HepG2 (cell line): ENCODE measurements at regions not wholly inside any gene's neighbourhood (a gene's known extent, or its start where the extent isn't known, plus 50 kb on each side); places are given as distances from the start of the nearest gene placed in this dataset.

Source experiments
- FOXM1 ChIP-seq: sonication (generic); formaldehyde crosslinking; IDR thresholded peaks from 2 replicates; pipeline ENCODE4 v1.5.0; 2020; ENCODE audit warnings: missing genetic modification reagents
- KAT2B ChIP-seq: fragments of 150-350 bp; IDR thresholded peaks from 2 replicates; pipeline ENCODE4 v1.6.1; 2014; ENCODE audit warnings: low read depth, low read length, borderline replicate concordance
- MIER2 ChIP-seq: IDR thresholded peaks from 2 replicates; pipeline ENCODE4 v1.6.1; 2016; ENCODE audit warnings: missing biosample characterization, missing genetic modification reagents
- NFRKB ChIP-seq: fragments of 450-650 bp; IDR thresholded peaks from 2 replicates; pipeline ENCODE4 v1.6.1; 2017
- NR2F6 ChIP-seq, 2 experiments: IDR thresholded peaks; 2 replicates each; pipeline ENCODE4 v1.6.1; 2016; ENCODE audit warnings: antibody characterized with exemption in 1 of 2, mild to moderate bottlenecking in 1 of 2
- RCOR2 ChIP-seq: IDR thresholded peaks from 2 replicates; pipeline ENCODE4 v1.6.1; 2016; ENCODE audit warnings: missing biosample characterization, missing genetic modification reagents
- RXRA ChIP-seq: sonication (generic); formaldehyde crosslinking; IDR thresholded peaks from 2 replicates; pipeline ENCODE4 v1.5.1; 2020; ENCODE audit warnings: missing genetic modification reagents
- SMARCE1 ChIP-seq: fragments of 450-650 bp; IDR thresholded peaks from 2 replicates; pipeline ENCODE4 v1.6.1; 2017; ENCODE audit warnings: borderline replicate concordance
- STAG1 ChIP-seq: sonication (generic); formaldehyde crosslinking; IDR thresholded peaks from 2 replicates; pipeline ENCODE4 v1.4.0; 2020; ENCODE audit warnings: missing genetic modification reagents
- ZNF207 ChIP-seq: fragments of 450-650 bp; IDR thresholded peaks from 2 replicates; pipeline ENCODE4 v1.6.1; 2016; ENCODE audit warnings: antibody characterized with exemption, borderline replicate concordance
- ZNF547 ChIP-seq: sonication (generic); formaldehyde crosslinking; IDR thresholded peaks from 2 replicates; pipeline ENCODE4 v1.5.1; 2020; ENCODE audit warnings: mild to moderate bottlenecking, missing genetic modification reagents
- ZNF777 ChIP-seq: sonication (generic); formaldehyde crosslinking; IDR thresholded peaks from 2 replicates; pipeline ENCODE4 v1.4.0; 2020; ENCODE audit warnings: missing genetic modification reagents
- ZZZ3 ChIP-seq: sonication (generic); formaldehyde crosslinking; IDR thresholded peaks from 2 replicates; pipeline ENCODE4 v1.4.0; 2020; ENCODE audit warnings: missing genetic modification reagents, mild to moderate bottlenecking, borderline replicate concordance
- TF ChIP-seq, protein P1 (sequence below): fragments of 450-650 bp; IDR thresholded peaks from 2 replicates; pipeline ENCODE4 v1.6.1; 2017
- TF ChIP-seq, protein P2 (sequence below): sonication (generic); formaldehyde crosslinking; IDR thresholded peaks from 2 replicates; pipeline ENCODE4 v1.4.0; 2020; ENCODE audit warnings: missing genetic modification reagents, borderline replicate concordance
- TF ChIP-seq, protein P3 (sequence below): sonication (generic); formaldehyde crosslinking; IDR thresholded peaks from 2 replicates; pipeline ENCODE4 v1.4.0; 2020; ENCODE audit warnings: missing genetic modification reagents
- TF ChIP-seq, protein P4 (sequence below), 2 experiments: sonication (generic) in 1 of 2; formaldehyde crosslinking in 1 of 2; IDR thresholded peaks; 2 replicates each; pipeline versions ENCODE4 v1.5.1 to v1.6.1; 2011 to 2020; ENCODE audit warnings: borderline replicate concordance in 1 of 2, low read depth in 1 of 2, low read length in 1 of 2, mild to moderate bottlenecking in 1 of 2, missing genetic modification reagents in 1 of 2, moderate library complexity in 1 of 2
- TF ChIP-seq, protein P5 (sequence below): IDR thresholded peaks from 2 replicates; pipeline ENCODE4 v1.6.1; 2018; ENCODE audit warnings: missing genetic modification reagents
- TF ChIP-seq, protein P6 (sequence below): sonication (generic); formaldehyde crosslinking; IDR thresholded peaks from 2 replicates; pipeline ENCODE4 v1.4.0; 2020; ENCODE audit warnings: missing genetic modification reagents, borderline replicate concordance
- TF ChIP-seq, protein P7 (sequence below): sonication (generic); formaldehyde crosslinking; IDR thresholded peaks from 2 replicates; pipeline ENCODE4 v1.4.0; 2020; ENCODE audit warnings: missing genetic modification reagents

DNA sequence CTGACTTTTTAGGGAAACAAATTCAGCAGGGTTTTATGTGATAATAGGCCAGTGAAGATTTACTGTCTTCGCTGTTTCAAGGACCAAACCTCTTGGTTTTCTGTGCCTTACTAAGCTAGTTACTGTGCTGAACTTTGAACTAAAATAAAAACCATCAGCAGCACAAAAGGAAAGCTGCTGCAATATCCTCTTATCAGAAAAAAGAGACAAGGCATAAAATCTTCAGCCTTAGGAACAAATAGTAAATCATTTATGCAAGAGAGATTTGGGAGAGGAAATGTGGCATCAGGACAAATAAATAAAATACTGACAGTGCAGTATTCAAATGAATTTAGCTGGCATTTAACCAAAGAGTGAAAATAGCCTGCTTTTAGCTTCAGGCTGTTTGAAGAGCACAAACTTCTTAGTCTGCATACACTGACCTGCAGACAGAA lies 64.1 kb upstream of the EHBP1 start (continued):
- no peak for TF ChIP-seq RCOR2 (CRISPR knock-in tag)
- no peak for TF ChIP-seq RXRA (CRISPR knock-in tag)
- TF ChIP-seq, protein P1, sequence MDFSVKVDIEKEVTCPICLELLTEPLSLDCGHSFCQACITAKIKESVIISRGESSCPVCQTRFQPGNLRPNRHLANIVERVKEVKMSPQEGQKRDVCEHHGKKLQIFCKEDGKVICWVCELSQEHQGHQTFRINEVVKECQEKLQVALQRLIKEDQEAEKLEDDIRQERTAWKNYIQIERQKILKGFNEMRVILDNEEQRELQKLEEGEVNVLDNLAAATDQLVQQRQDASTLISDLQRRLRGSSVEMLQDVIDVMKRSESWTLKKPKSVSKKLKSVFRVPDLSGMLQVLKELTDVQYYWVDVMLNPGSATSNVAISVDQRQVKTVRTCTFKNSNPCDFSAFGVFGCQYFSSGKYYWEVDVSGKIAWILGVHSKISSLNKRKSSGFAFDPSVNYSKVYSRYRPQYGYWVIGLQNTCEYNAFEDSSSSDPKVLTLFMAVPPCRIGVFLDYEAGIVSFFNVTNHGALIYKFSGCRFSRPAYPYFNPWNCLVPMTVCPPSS: no peak
- TF ChIP-seq, protein P2, sequence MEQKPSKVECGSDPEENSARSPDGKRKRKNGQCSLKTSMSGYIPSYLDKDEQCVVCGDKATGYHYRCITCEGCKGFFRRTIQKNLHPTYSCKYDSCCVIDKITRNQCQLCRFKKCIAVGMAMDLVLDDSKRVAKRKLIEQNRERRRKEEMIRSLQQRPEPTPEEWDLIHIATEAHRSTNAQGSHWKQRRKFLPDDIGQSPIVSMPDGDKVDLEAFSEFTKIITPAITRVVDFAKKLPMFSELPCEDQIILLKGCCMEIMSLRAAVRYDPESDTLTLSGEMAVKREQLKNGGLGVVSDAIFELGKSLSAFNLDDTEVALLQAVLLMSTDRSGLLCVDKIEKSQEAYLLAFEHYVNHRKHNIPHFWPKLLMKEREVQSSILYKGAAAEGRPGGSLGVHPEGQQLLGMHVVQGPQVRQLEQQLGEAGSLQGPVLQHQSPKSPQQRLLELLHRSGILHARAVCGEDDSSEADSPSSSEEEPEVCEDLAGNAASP (CRISPR knock-in tag): no peak; the same call in 1 of the 2 replicates
- TF ChIP-seq STAG1: no peak
- no peak for TF ChIP-seq ZNF207
- no peak for TF ChIP-seq SMARCE1
- TF ChIP-seq, protein P3, sequence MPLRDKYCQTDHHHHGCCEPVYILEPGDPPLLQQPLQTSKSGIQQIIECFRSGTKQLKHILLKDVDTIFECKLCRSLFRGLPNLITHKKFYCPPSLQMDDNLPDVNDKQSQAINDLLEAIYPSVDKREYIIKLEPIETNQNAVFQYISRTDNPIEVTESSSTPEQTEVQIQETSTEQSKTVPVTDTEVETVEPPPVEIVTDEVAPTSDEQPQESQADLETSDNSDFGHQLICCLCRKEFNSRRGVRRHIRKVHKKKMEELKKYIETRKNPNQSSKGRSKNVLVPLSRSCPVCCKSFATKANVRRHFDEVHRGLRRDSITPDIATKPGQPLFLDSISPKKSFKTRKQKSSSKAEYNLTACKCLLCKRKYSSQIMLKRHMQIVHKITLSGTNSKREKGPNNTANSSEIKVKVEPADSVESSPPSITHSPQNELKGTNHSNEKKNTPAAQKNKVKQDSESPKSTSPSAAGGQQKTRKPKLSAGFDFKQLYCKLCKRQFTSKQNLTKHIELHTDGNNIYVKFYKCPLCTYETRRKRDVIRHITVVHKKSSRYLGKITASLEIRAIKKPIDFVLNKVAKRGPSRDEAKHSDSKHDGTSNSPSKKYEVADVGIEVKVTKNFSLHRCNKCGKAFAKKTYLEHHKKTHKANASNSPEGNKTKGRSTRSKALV (CRISPR knock-in tag): no peak
- no peak for TF ChIP-seq KAT2B
- no peak for TF ChIP-seq ZZZ3 (CRISPR knock-in tag)
- TF ChIP-seq ZNF547: no peak
- TF ChIP-seq, protein P4, sequence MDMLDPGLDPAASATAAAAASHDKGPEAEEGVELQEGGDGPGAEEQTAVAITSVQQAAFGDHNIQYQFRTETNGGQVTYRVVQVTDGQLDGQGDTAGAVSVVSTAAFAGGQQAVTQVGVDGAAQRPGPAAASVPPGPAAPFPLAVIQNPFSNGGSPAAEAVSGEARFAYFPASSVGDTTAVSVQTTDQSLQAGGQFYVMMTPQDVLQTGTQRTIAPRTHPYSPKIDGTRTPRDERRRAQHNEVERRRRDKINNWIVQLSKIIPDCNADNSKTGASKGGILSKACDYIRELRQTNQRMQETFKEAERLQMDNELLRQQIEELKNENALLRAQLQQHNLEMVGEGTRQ (IDR thresholded peaks at IDR 0.05; ENCODE audit: low read depth, low read length): no peak
- TF ChIP-seq, protein P4 (CRISPR knock-in tag; IDR thresholded peaks at IDR 0.05; ENCODE audit: borderline replicate concordance): no peak
- 0 out of 2 replicates have a peak, but pooled peaks have one; percentile 8 for TF ChIP-seq NR2F6 (IDR thresholded peaks at IDR 0.05)
- TF ChIP-seq NR2F6 (CRISPR knock-in tag; IDR thresholded peaks at IDR 0.05): no peak
- TF ChIP-seq MIER2 (CRISPR knock-in tag): no peak
- TF ChIP-seq, protein P5, sequence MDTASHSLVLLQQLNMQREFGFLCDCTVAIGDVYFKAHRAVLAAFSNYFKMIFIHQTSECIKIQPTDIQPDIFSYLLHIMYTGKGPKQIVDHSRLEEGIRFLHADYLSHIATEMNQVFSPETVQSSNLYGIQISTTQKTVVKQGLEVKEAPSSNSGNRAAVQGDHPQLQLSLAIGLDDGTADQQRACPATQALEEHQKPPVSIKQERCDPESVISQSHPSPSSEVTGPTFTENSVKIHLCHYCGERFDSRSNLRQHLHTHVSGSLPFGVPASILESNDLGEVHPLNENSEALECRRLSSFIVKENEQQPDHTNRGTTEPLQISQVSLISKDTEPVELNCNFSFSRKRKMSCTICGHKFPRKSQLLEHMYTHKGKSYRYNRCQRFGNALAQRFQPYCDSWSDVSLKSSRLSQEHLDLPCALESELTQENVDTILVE (CRISPR knock-in tag): no peak; the same call in 1 of the 2 replicates
- TF ChIP-seq, protein P6, sequence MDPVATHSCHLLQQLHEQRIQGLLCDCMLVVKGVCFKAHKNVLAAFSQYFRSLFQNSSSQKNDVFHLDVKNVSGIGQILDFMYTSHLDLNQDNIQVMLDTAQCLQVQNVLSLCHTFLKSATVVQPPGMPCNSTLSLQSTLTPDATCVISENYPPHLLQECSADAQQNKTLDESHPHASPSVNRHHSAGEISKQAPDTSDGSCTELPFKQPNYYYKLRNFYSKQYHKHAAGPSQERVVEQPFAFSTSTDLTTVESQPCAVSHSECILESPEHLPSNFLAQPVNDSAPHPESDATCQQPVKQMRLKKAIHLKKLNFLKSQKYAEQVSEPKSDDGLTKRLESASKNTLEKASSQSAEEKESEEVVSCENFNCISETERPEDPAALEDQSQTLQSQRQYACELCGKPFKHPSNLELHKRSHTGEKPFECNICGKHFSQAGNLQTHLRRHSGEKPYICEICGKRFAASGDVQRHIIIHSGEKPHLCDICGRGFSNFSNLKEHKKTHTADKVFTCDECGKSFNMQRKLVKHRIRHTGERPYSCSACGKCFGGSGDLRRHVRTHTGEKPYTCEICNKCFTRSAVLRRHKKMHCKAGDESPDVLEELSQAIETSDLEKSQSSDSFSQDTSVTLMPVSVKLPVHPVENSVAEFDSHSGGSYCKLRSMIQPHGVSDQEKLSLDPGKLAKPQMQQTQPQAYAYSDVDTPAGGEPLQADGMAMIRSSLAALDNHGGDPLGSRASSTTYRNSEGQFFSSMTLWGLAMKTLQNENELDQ (CRISPR knock-in tag): no peak
- TF ChIP-seq FOXM1 (CRISPR knock-in tag): no peak
- TF ChIP-seq ZNF777 (CRISPR knock-in tag): no peak
- TF ChIP-seq, protein P7, sequence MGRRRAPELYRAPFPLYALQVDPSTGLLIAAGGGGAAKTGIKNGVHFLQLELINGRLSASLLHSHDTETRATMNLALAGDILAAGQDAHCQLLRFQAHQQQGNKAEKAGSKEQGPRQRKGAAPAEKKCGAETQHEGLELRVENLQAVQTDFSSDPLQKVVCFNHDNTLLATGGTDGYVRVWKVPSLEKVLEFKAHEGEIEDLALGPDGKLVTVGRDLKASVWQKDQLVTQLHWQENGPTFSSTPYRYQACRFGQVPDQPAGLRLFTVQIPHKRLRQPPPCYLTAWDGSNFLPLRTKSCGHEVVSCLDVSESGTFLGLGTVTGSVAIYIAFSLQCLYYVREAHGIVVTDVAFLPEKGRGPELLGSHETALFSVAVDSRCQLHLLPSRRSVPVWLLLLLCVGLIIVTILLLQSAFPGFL: no peak
- TF ChIP-seq NFRKB: no peak
